CD4-positive, alpha-beta T cell (primary cell): ENCODE measurements at regions not wholly inside any gene's neighbourhood (a gene's known extent, or its start where the extent isn't known, plus 50 kb on each side); places are given as distances from the start of the nearest gene placed in this dataset.

Experiments used
- ATAC-seq: fragments of 200-7000 bp; cut with Tn5 transposase; one replicate; pipeline ENCODE4 v1.10.0; 2022; ENCODE audit warnings: mild to moderate bottlenecking; ENCODE audit not compliant: poor library complexity
- CTCF ChIA-PET: fragments of 350-600 bp; sonication (Branson Sonifier 250); formaldehyde crosslinking; loops from one replicate; lab custom pipeline; 2021; ENCODE audit warnings: antibody characterized with exemption, inconsistent platforms; lab: Charles Lee
- POLR2A ChIA-PET: fragments of 350-600 bp; sonication (Branson Sonifier 250); formaldehyde crosslinking; loops from one replicate; lab custom pipeline; 2021; ENCODE audit warnings: antibody characterized with exemption, inconsistent platforms; lab: Charles Lee
- DNase-seq, 14 experiments: peaks; one replicate each; pipeline ENCODE4 v3.0.0-alpha.2; 2013 to 2020; ENCODE audit warnings: mixed read lengths in 2 of 14
- H3K27ac ChIP-seq, 2 donors: one replicate each; pipeline versions ENCODE4 v1.5.1 to v1.7.0; 2013; ENCODE audit warnings: low read length in 2 of 2, low read depth in 1 of 2, mild to moderate bottlenecking in 1 of 2
- H3K27me3 ChIP-seq, 2 experiments: 1 replicate in 1 of 2; 2 replicates in 1 of 2; pipeline versions ENCODE4 v1.6.1 to v1.7.0; 2013; ENCODE audit warnings: low read length in 2 of 2, control low read depth in 1 of 2, mild to moderate bottlenecking in 1 of 2, moderate library complexity in 1 of 2; ENCODE audit not compliant: insufficient read depth in 2 of 2, control insufficient read depth in 1 of 2
- H3K36me3 ChIP-seq: one replicate; pipeline ENCODE4 v1.6.1; 2013; ENCODE audit warnings: low read length, control low read depth; ENCODE audit not compliant: insufficient read depth
- H3K4me1 ChIP-seq: one replicate; pipeline ENCODE4 v1.6.1; 2013; ENCODE audit warnings: low read length, control low read depth; ENCODE audit not compliant: insufficient read depth
- H3K4me3 ChIP-seq: one replicate; pipeline ENCODE4 v1.5.1; 2013; ENCODE audit warnings: mild to moderate bottlenecking, low read length, moderate library complexity
- H3K9me3 ChIP-seq, 2 experiments: 1 replicate in 1 of 2; 2 replicates in 1 of 2; pipeline versions ENCODE4 v1.6.1 to v1.7.0; 2013; ENCODE audit warnings: low read length in 2 of 2, mild to moderate bottlenecking in 2 of 2, control low read depth in 1 of 2, moderate library complexity in 1 of 2; ENCODE audit not compliant: control insufficient read depth in 1 of 2, insufficient read depth in 1 of 2
- H3K27ac Mint-ChIP-seq: one replicate; pipeline ENCODE4 v1.8.0; 2020; ENCODE audit warnings: mixed read lengths
- H3K27me3 Mint-ChIP-seq: one replicate; pipeline ENCODE4 v1.8.0; 2021; ENCODE audit warnings: mixed read lengths
- H3K36me3 Mint-ChIP-seq: one replicate; pipeline ENCODE4 v1.8.0; 2021; ENCODE audit warnings: low read depth, mixed read lengths
- H3K4me1 Mint-ChIP-seq: one replicate; pipeline ENCODE4 v1.8.0; 2021; ENCODE audit warnings: low read depth, mixed read lengths
- H3K4me3 Mint-ChIP-seq: one replicate; pipeline ENCODE4 v1.8.0; 2020; ENCODE audit warnings: mild to moderate bottlenecking, mixed read lengths
- H3K9me3 Mint-ChIP-seq: one replicate; pipeline ENCODE4 v1.8.0; 2020; ENCODE audit warnings: mixed read lengths
- intact Hi-C, 2 experiments: fragments of 100-400 bp; cut with DNase I in 1 of 2; cut with micrococcal nuclease in 1 of 2; formaldehyde crosslinking; loops; one replicate each; pipeline versions ENCODE4 v1.15.1 to v1.9.0; 2023 to 2025; cut with DNase I, micrococcal nuclease
- TF ChIP-seq, protein P1 (sequence below): fragments of 200-600 bp; IDR thresholded peaks from one replicate; pipeline ENCODE4 v1.8.0; 2022; ENCODE audit warnings: antibody characterized with exemption, mild to moderate bottlenecking

DNA sequence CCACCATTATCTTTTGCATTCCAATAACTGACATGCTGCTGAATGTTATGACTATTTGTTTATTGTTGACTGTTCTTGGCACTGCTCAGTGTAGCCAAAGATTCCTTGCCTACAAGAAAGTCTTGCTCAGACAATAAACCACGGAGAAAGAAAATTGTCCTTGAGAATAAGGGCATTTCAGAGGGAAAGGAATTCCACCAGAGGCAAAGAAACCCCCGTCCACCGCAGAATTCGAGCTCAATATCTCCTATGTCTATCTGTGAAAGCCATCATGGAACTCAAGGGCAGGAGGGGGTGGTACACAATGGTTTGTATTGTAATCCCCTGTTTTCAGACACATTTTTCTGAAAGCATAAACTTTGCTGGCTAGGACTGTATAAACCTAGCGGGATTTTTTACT, 70.3 kb upstream of the ADAMTS16 start:
- Mint-ChIP-seq H3K27ac (no peak overlapping the region), H3K4me1 (no peaks in the 10 kb centered on the region), H3K36me3 (no peaks in the 10 kb centered on the region), H3K4me3 (no peak overlapping the region), H3K9me3 (peaks cover 9% of the 10 kb centered on the region), H3K27me3 (no peaks in the 10 kb centered on the region)
- H3K36me3 ChIP-seq = no peaks in the 10 kb centered on the region
- ATAC-seq (no peak), DNase-seq (no peak)
- intact Hi-C loops = no loop called here
- H3K27ac ChIP-seq = no peak overlapping the region
- TF ChIP-seq, protein P1, sequence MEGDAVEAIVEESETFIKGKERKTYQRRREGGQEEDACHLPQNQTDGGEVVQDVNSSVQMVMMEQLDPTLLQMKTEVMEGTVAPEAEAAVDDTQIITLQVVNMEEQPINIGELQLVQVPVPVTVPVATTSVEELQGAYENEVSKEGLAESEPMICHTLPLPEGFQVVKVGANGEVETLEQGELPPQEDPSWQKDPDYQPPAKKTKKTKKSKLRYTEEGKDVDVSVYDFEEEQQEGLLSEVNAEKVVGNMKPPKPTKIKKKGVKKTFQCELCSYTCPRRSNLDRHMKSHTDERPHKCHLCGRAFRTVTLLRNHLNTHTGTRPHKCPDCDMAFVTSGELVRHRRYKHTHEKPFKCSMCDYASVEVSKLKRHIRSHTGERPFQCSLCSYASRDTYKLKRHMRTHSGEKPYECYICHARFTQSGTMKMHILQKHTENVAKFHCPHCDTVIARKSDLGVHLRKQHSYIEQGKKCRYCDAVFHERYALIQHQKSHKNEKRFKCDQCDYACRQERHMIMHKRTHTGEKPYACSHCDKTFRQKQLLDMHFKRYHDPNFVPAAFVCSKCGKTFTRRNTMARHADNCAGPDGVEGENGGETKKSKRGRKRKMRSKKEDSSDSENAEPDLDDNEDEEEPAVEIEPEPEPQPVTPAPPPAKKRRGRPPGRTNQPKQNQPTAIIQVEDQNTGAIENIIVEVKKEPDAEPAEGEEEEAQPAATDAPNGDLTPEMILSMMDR = no peak
- ChIA-PET POLR2A (no interaction called here), CTCF (no interaction called here)
- H3K4me3 ChIP-seq = no peak overlapping the region
- peaks cover 0 to 5% of the 10 kb centered on the region in 2 experiments for H3K9me3 ChIP-seq
- H3K27me3 ChIP-seq = no peaks in the 10 kb centered on the region
- no peaks in the 10 kb centered on the region for H3K4me1 ChIP-seq

DNA sequence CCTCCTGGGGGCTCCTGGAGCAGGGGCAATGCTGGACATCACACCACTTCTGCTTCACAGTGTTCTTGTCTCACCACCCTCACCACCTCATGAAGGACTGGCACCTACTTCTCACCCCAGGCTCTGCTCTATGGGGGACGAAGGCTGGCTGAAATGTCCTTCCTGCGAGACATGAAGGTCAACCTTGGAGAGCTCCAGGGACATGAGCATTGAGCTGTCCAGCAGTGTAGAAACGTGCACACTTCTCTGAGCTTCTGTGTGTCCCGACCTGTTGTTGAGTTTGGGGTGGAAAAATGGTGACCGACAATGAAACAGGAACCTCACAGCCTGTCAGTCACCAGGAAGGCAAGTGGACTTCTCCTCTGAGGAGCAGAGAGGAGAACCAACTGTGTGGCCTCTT, 68.6 kb upstream of the ADAMTS16 start:
- H3K4me1 ChIP-seq = no peaks in the 10 kb centered on the region
- no peak for ATAC-seq
- Mint-ChIP-seq H3K27me3 (no peaks in the 10 kb centered on the region), H3K27ac (no peak overlapping the region), H3K4me3 (no peak overlapping the region), H3K4me1 (no peaks in the 10 kb centered on the region), H3K36me3 (no peaks in the 10 kb centered on the region), H3K9me3 (peaks cover 7% of the 10 kb centered on the region)
- no peaks in the 10 kb centered on the region for H3K9me3 ChIP-seq
- no peak overlapping the region for H3K4me3 ChIP-seq
- intact Hi-C loops = no loop called here
- ChIA-PET CTCF (no interaction called here), POLR2A (no interaction called here)
- no peak overlapping the region for H3K27ac ChIP-seq
- H3K27me3 ChIP-seq = no peaks in the 10 kb centered on the region
- H3K36me3 ChIP-seq = no peaks in the 10 kb centered on the region
- no peak for DNase-seq
- TF ChIP-seq, protein P1 = no peak

DNA sequence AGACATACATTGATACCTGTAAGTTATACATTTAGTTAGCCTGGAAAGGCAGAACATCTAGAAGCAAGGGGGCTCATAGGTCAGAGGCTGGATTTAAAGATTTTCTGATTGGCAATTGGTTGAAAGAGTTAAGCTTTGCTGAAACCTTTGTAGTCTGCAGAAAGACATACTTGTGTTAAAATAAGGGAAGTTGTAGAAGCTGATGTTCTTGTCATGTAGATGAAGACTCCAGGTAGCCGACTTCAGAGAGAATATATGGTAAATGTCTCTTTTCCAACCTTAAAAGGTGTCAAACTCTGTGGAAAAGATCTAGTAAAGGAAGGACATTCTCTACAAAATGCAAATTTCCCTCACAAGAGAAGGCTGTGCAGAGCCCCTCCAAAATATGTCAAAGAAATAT, 62.9 kb upstream of the ADAMTS16 start:
- H3K9me3 ChIP-seq = no peaks in the 10 kb centered on the region
- no peaks in the 10 kb centered on the region for H3K27me3 ChIP-seq
- no peak for ATAC-seq
- no peak overlapping the region for H3K4me3 ChIP-seq
- H3K4me1 ChIP-seq = no peaks in the 10 kb centered on the region
- H3K4me1 Mint-ChIP-seq = no peaks in the 10 kb centered on the region
- CTCF ChIA-PET = no interaction called here
- H3K27ac Mint-ChIP-seq = no peak overlapping the region
- H3K27ac ChIP-seq = no peak overlapping the region
- intact Hi-C loops = no loop called here
- no peaks in the 10 kb centered on the region for H3K36me3 ChIP-seq
- no peaks in the 10 kb centered on the region for H3K36me3 Mint-ChIP-seq
- no peak overlapping the region for H3K4me3 Mint-ChIP-seq
- no peaks in the 10 kb centered on the region for H3K27me3 Mint-ChIP-seq
- peaks cover 7% of the 10 kb centered on the region for H3K9me3 Mint-ChIP-seq
- DNase-seq = no peak
- POLR2A ChIA-PET = no interaction called here
- TF ChIP-seq, protein P1 = no peak
